ENCODE measurements at regions not wholly inside any gene's neighbourhood (a gene's known extent, or its start where the extent isn't known, plus 50 kb on each side); places are given as distances from the start of the nearest gene placed in this dataset.

DNA sequence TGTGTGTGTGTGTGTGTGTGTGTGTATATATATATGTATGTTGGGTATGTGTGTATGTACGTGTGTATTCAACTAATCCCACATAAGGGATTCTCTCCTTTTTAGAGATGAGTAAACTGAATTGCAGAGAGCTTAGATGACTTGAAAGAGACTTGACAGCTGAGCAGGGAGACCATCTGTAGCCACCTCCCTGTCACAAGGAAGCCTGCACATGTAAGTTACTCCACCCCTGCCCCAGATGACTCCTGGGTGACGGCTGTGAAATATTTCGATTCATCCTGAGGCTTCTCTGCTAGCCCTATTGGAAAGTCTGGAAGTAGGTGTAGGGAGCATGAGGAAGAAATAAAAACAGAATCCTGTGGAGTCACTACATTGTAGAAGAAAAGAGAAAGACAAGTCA, 480.4 kb downstream of the FOXO1 start:
- TF ChIP-seq POLR2A (IDR thresholded peaks at IDR 0.05; ENCODE audit: low read length) (no peak), GATA1 (IDR thresholded peaks at IDR 0.05; ENCODE audit: low read depth, low read length) (no peak)

All from erythroblast (primary cell).